Lung (tissue), 11 donors: ENCODE measurements at regions not wholly inside any gene's neighbourhood (a gene's known extent, or its start where the extent isn't known, plus 50 kb on each side); places are given as distances from the start of the nearest gene placed in this dataset.

Experiments
- ATAC-seq: fragments of 200-7000 bp; cut with Tn5 transposase; one replicate; pipeline ENCODE4 v1.9.1; 2020; ENCODE audit warnings: moderate number of reproducible peaks; ENCODE audit not compliant: insufficient read depth, low FRiP score
- DNase-seq, 3 donors: peaks; one replicate each; pipeline ENCODE4 v3.0.0-alpha.2; 2013 to 2017
- H3K27ac ChIP-seq, 2 donors: one replicate each; pipeline ENCODE4 v1.5.1; 2013; ENCODE audit warnings: mild to moderate bottlenecking in 2 of 2, moderate library complexity in 2 of 2, control low read depth in 1 of 2, inconsistent platforms in 1 of 2, low read depth in 1 of 2, low read length in 1 of 2
- H3K27me3 ChIP-seq, 3 donors: one replicate each; pipeline ENCODE4 v1.5.1; 2013; ENCODE audit warnings: low read length in 2 of 3; ENCODE audit not compliant: control insufficient read depth in 3 of 3, insufficient read depth in 3 of 3
- H3K36me3 ChIP-seq, 4 donors: one replicate each; pipeline ENCODE4 v1.5.1; 2013; ENCODE audit warnings: low read length in 4 of 4, mild to moderate bottlenecking in 1 of 4, moderate library complexity in 1 of 4; ENCODE audit not compliant: control insufficient read depth in 4 of 4, insufficient read depth in 4 of 4
- H3K4me1 ChIP-seq, 5 donors: one replicate each; pipeline ENCODE4 v1.5.1; 2013; ENCODE audit warnings: low read length in 5 of 5, mild to moderate bottlenecking in 2 of 5, moderate library complexity in 1 of 5; ENCODE audit not compliant: control insufficient read depth in 5 of 5, insufficient read depth in 5 of 5
- H3K4me3 ChIP-seq: one replicate; pipeline ENCODE4 v1.5.1; 2013; ENCODE audit warnings: mild to moderate bottlenecking, control low read depth, moderate library complexity
- H3K9ac ChIP-seq, 2 donors: one replicate each; pipeline ENCODE4 v1.5.1; 2013; ENCODE audit warnings: low read length in 2 of 2, control low read depth in 1 of 2; ENCODE audit not compliant: insufficient read depth in 1 of 2
- H3K9me3 ChIP-seq, 4 donors: one replicate each; pipeline ENCODE4 v1.5.1; 2013; ENCODE audit warnings: low read length in 3 of 4, mild to moderate bottlenecking in 1 of 4, moderate library complexity in 1 of 4; ENCODE audit not compliant: control insufficient read depth in 4 of 4, insufficient read depth in 3 of 4
- WGBS, 2 donors: extraction: QIAGEN DNeasy Blood & Tissue Kit; methylation state at CpG; one replicate each; pipeline ENCODE4 v1.1.7; 2013; 5-methylcytosine and 5-hydroxymethylcytosine counted together
- TF ChIP-seq, protein P1 (sequence below): IDR thresholded peaks from 2 replicates; pipeline ENCODE4 v1.5.1; 2012; ENCODE audit warnings: mild to moderate bottlenecking; ENCODE audit errors: control extremely low read depth, extremely low read depth
- donor health status: control.
- donor health status: control.
- donor health status: Bipolar disorder and iron deficiency.
- donor health status: healthy.
- donor health status: DM: yes; HTN: yes; CAD: no.

DNA sequence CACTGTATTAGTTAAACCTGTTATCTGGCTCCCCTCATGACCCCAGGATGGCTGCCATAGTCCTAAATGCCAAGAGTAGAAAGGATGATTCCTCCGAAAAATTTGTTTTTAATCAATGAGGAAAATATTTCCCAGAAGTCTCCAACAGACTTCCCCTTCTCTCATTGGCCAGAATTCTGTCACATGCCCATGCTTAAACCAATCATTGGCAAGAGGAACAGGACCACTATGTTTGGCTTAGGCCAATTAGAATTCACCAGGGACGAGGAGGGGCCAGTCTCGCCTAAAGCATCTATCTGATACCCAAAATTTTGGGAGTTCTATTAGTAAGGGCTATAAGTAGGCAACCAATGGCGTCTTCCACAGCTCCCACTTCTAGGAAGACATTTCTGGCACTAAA is 71.2 kb upstream of the IL6 start:
- WGBS, 2 donors, result 96 to 97% methylated on average over 4 of the region's 4 CpGs
- TF ChIP-seq, protein P1, sequence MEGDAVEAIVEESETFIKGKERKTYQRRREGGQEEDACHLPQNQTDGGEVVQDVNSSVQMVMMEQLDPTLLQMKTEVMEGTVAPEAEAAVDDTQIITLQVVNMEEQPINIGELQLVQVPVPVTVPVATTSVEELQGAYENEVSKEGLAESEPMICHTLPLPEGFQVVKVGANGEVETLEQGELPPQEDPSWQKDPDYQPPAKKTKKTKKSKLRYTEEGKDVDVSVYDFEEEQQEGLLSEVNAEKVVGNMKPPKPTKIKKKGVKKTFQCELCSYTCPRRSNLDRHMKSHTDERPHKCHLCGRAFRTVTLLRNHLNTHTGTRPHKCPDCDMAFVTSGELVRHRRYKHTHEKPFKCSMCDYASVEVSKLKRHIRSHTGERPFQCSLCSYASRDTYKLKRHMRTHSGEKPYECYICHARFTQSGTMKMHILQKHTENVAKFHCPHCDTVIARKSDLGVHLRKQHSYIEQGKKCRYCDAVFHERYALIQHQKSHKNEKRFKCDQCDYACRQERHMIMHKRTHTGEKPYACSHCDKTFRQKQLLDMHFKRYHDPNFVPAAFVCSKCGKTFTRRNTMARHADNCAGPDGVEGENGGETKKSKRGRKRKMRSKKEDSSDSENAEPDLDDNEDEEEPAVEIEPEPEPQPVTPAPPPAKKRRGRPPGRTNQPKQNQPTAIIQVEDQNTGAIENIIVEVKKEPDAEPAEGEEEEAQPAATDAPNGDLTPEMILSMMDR, result no peak
- DNase-seq, result no peak
- Histone ChIP-seq H3K9ac (no peak overlapping the region), H3K4me3 (no peak overlapping the region), H3K9me3 (no peaks in the 10 kb centered on the region), H3K36me3 (no peaks in the 10 kb centered on the region), H3K4me1 (peaks cover 0 to 8% (median 0%) of the 10 kb centered on the region in 5 donors), H3K27me3 (no peaks in the 10 kb centered on the region), H3K27ac (no peak overlapping the region)
- no peak for ATAC-seq

DNA sequence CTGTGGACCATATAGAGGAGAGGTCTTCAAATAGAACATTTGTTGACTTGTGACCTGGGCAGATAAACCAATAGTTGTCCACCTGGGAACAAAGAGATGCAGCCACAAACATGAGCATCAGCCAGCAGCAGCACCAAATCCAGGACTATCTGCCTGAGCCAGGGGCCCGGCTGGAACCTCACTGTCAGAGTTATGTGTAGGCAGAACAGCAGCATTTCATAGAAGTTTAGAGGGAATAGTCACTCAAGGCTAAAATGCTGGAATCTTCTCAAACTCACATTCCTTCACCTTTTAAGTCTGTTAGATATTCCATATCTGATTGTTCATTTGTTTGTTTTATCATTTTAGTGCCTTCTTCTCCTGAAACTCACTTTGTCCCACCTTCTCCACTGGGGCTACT is 72.2 kb upstream of the IL6 start:
- no peak overlapping the region for H3K27ac ChIP-seq
- no peak overlapping the region for H3K4me3 ChIP-seq
- TF ChIP-seq, protein P1, result no peak
- H3K27me3 ChIP-seq, result no peaks in the 10 kb centered on the region
- H3K4me1 ChIP-seq, result peaks cover 0 to 8% (median 0%) of the 10 kb centered on the region in 5 donors
- no peaks in the 10 kb centered on the region for H3K9me3 ChIP-seq
- no peak overlapping the region for H3K9ac ChIP-seq
- DNase-seq (no peak), ATAC-seq (no peak)
- no peaks in the 10 kb centered on the region for H3K36me3 ChIP-seq
- 91 to 95% methylated on average over 1 of the region's 1 CpG for WGBS, 2 donors

DNA sequence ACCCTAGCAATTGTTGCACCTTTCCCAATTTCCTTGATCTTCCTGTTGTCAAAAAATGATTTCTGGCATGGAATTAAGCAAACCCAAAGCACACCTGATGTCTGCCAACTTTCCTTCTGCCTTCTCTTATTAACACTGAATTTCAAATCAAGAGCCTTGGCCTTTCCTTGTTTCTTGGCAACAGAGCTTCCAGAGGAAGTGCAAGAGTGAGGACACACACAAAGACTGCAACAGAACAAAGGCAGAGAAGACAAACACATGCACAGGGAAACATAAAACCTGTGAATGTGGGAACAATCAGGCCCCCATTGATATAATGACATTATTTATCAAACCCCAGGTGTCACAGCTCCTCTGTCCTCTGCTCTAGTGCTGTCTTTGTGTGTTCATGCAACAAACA is 73.0 kb upstream of the IL6 start:
- TF ChIP-seq, protein P1, result no peak
- H3K4me1 ChIP-seq, result peaks cover 0 to 8% (median 0%) of the 10 kb centered on the region in 5 donors
- peak in 2 of 3 donors; percentile 50 to 60 for DNase-seq
- H3K4me3 ChIP-seq, result no peak overlapping the region
- H3K27me3 ChIP-seq, result no peaks in the 10 kb centered on the region
- H3K9me3 ChIP-seq, result no peaks in the 10 kb centered on the region
- H3K27ac ChIP-seq, result no peak overlapping the region
- no peaks in the 10 kb centered on the region for H3K36me3 ChIP-seq
- H3K9ac ChIP-seq, result no peak overlapping the region
- ATAC-seq, result no peak

DNA sequence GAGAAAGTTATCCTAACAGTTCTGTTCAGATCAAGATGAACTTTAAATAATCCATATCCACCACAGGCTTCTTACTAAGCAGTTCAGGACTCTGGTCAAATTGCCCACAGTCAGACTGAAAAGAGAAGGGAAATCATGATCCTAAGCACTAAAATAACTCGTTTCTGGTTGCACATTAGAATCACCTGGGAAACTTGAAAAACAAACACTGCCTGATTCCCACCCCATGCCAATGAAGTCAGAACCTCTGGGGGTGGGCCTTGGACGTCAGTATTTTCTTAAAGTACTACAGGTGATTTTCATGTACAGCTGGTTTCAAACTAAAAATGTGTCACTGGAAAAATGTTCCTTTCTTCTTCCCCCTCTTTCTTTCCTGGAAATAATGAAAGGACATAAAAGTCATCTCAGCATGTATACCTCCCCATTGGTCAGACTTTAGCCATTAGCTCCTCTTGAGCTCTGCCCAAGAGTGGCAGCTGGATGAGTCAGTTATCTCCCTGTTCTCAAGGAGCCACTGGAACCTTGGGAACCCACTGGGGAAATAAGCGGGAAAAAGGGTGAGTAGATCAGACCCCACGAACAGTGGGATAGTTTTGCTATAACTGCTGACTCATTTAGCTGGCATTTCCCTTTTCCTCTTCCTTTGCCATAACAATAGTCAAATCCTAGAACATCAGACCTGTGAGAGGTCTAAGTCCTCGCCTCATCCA is 75.3 kb upstream of the IL6 start:
- no peaks in the 10 kb centered on the region for H3K36me3 ChIP-seq
- peaks cover 0 to under 1% (median 0%) of the 10 kb centered on the region in 4 donors for H3K9me3 ChIP-seq
- TF ChIP-seq, protein P1, result no peak
- no peaks in the 10 kb centered on the region for H3K27me3 ChIP-seq
- 64 to 74% methylated on average over 5 of the region's 5 CpGs for WGBS, 2 donors
- H3K4me3 ChIP-seq, result no peak overlapping the region
- no peak for ATAC-seq
- no peak for DNase-seq
- H3K4me1 ChIP-seq, result peaks cover 0 to 8% (median 0%) of the 10 kb centered on the region in 5 donors
- H3K9ac ChIP-seq, result no peak overlapping the region
- no peak overlapping the region for H3K27ac ChIP-seq
